ENCODE measurements at regions not wholly inside any gene's neighbourhood (a gene's known extent, or its start where the extent isn't known, plus 50 kb on each side); places are given as distances from the start of the nearest gene placed in this dataset.

DNA sequence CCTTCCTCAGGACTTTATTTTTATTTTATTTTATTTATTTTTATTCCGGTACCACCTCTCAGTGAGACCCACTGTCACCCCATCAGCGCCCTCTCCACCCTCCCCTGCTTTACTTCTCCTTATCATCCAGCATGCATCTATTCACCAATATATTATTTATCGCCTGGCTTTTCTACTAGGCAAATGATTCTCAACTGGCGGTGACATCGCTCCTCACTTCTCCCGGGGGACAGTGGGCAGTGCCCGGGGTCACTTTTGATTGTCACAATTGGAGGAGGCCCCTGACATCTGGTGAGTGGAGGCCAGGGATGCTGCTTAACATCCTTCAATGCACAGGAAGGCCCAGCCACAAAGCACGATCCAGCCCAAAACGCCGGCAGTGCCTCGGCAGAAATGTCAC is 138.7 kb downstream of the ETS2 start:
- DNase-seq (ENCODE audit: low spot score in 2 of 2), result no peak
- Histone ChIP-seq H3K4me3 (no peak overlapping the region), H3K9me3 (no peaks in the 10 kb centered on the region), H3K27ac (no peak overlapping the region), H3K4me1 (no peaks in the 10 kb centered on the region), H3K27me3 (no peaks in the 10 kb centered on the region), H3K36me3 (no peaks in the 10 kb centered on the region)
- no peak for TF ChIP-seq CTCF (IDR thresholded peaks at IDR 0.05)
- intact Hi-C loops (cut with DNase I), result no loop called here

DNA sequence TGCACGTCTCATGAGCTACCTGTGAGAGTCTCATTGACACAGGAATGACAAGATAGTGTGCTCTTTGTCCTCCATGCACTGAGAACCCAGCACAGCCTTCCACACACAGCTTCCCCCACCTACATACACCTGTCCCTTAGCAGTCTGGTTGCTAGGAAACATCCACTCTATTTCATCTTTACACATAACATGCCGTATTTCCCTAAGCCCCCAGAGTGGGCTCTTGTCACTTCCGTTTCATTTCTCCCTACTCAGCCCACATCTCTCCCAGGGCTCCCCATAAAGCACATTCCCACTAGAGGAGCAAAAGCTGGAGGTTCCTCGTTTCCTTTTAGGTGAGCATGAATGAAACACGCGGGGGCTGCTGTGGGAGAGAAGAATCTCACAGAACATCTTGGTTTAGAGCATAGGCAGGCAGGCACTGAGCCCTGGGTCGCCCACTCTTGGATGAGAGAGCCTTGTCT is 137.1 kb downstream of the ETS2 start:
- Histone ChIP-seq H3K4me1 (no peaks in the 10 kb centered on the region), H3K4me3 (no peak overlapping the region), H3K27ac (no peak overlapping the region), H3K27me3 (no peaks in the 10 kb centered on the region), H3K9me3 (no peaks in the 10 kb centered on the region), H3K36me3 (no peaks in the 10 kb centered on the region)
- intact Hi-C loops (cut with DNase I), result no loop called here
- no peak for DNase-seq (ENCODE audit: low spot score in 2 of 2)
- no peak for TF ChIP-seq CTCF (IDR thresholded peaks at IDR 0.05)

DNA sequence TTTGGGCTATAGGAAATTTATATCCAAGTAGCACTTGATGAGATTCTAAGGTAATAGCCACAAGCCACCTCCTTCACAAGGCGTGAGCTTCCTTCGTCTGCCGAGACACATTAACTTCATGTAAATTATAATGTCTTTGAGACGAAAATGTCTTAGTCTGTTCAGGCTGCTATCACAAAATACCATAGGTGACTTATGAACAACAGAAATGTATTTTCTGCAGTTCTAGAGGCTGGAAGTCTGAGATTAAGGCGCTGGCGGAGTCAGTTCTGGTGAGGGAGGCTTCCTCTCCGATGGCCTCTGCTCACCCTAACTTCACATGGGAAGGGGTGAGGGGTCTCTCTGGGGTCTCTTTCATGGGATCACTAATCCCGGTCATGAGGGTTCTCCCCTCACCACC is 133.0 kb downstream of the ETS2 start:
- H3K9me3 ChIP-seq, result no peaks in the 10 kb centered on the region

DNA sequence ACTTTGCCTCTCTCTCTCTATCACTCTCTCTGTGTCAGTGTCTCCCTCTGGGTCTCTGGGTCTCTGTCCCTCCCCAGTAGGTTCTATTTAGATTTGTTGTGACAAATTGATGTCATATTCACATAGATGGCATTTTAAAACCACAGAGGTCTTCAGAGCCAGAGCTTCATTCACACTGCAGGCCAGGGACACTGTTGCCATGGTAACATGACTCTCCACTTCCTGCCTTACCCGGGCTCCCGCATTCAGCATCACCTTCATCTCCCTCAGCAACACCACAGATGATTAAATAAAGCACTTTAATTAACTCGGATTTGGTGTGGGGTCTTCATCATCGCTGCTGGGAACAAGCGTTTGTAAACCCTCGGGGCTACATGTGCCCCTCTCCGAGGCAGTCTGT is 132.6 kb downstream of the ETS2 start:
- Histone ChIP-seq H3K4me3 (no peak overlapping the region), H3K36me3 (no peaks in the 10 kb centered on the region), H3K4me1 (no peaks in the 10 kb centered on the region), H3K9me3 (no peaks in the 10 kb centered on the region), H3K27me3 (no peaks in the 10 kb centered on the region), H3K27ac (no peak overlapping the region)
- no peak for TF ChIP-seq CTCF (IDR thresholded peaks at IDR 0.05)
- no peak for DNase-seq (ENCODE audit: low spot score in 2 of 2)
- intact Hi-C loops (cut with DNase I), result no loop called here

More for the DNA sequence above, 133.0 kb downstream of the ETS2 start:
- intact Hi-C loops (cut with DNase I), result no loop called here
- TF ChIP-seq CTCF (IDR thresholded peaks at IDR 0.05), result no peak
- no peaks in the 10 kb centered on the region for H3K27me3 ChIP-seq
- no peak overlapping the region for H3K27ac ChIP-seq
- H3K4me3 ChIP-seq, result no peak overlapping the region
- no peaks in the 10 kb centered on the region for H3K4me1 ChIP-seq
- H3K36me3 ChIP-seq, result no peaks in the 10 kb centered on the region
- DNase-seq (ENCODE audit: low spot score in 2 of 2), result no peak

DNA sequence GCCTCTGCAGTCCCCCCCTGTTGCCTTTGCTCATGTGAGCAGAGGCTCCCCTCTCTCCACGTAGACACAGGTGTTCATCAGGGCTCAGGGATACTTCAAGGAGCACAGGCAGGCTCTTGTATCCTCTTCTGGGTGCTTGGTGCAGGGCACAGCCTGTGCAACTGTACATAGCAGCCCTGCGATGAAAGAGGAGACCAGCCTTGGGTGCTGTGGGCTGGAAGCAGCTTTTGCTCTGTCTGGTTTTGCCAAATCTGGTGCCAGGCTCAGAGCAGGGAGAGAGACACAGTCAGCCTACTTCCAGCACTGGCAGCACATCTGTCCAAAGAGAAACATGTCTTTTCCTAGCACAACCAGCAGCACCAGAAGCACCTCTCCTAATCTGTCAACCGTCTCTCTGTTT is 132.1 kb downstream of the ETS2 start:
- no peaks in the 10 kb centered on the region for H3K36me3 ChIP-seq
- H3K27ac ChIP-seq, result no peak overlapping the region
- H3K9me3 ChIP-seq, result no peaks in the 10 kb centered on the region
- no peak for DNase-seq (ENCODE audit: low spot score in 2 of 2)
- intact Hi-C loops (cut with DNase I), result loop anchor here (2.0 kb wide), 1 partner anchor 43 kb away; no protein-coding TSS in a partner anchor
- no peak for TF ChIP-seq CTCF (IDR thresholded peaks at IDR 0.05)
- no peaks in the 10 kb centered on the region for H3K27me3 ChIP-seq
- H3K4me1 ChIP-seq, result no peaks in the 10 kb centered on the region
- H3K4me3 ChIP-seq, result no peak overlapping the region

DNA sequence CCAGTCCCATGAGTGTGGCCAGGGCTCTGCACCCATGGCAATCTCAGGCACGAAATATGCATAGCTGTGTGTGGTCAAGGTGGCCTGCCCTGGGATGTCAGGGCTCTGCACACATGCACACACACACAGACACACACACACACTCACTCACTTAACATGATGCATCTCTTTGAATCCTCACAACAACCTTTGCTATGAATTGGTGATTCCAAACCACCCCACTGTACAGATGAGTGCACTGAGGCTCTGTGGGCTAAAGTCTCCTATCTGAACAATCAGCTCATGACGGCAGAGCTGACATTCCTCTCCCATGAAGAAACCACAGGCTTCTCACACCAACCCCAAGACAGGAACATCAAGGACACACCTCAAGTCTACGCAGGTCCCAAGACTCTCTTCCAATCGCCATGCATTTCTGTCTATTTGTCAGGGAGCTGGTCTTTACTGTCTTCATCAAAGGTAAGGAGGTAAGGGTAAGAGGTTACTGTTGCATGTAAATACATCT is 131.6 kb downstream of the ETS2 start:
- Histone ChIP-seq H3K27me3 (no peaks in the 10 kb centered on the region), H3K9me3 (no peaks in the 10 kb centered on the region), H3K36me3 (no peaks in the 10 kb centered on the region), H3K27ac (no peak overlapping the region), H3K4me1 (no peaks in the 10 kb centered on the region), H3K4me3 (no peak overlapping the region)
- intact Hi-C loops (cut with DNase I), result loop anchor here (2.0 kb wide), 1 partner anchor 43 kb away; no protein-coding TSS in a partner anchor
- DNase-seq (ENCODE audit: low spot score in 2 of 2), result no peak
- no peak for TF ChIP-seq CTCF (IDR thresholded peaks at IDR 0.05)
